ENCODE measurements at regions not wholly inside any gene's neighbourhood (a gene's known extent, or its start where the extent isn't known, plus 50 kb on each side); places are given as distances from the start of the nearest gene placed in this dataset.

DNA sequence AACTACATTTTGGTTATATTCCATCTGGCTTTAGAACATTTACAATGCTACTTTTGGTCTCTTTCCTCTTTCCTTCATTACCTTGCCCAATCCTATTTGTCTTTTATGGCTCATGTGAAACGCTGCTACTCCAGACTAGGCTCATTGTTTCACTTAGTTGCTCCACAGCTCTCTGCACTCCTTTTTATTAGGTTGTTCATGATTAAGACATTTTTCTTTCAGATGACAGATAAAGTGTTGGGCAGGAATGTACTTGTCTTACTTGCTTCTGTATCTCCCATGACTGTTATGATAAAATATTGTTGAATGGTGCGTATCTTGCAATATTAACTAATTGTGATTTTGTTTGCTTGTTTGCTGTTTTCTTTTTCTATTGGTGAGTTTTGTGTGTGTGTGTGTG lies 1532.3 kb downstream of the KCNT2 start:
- TF ChIP-seq, protein P1, sequence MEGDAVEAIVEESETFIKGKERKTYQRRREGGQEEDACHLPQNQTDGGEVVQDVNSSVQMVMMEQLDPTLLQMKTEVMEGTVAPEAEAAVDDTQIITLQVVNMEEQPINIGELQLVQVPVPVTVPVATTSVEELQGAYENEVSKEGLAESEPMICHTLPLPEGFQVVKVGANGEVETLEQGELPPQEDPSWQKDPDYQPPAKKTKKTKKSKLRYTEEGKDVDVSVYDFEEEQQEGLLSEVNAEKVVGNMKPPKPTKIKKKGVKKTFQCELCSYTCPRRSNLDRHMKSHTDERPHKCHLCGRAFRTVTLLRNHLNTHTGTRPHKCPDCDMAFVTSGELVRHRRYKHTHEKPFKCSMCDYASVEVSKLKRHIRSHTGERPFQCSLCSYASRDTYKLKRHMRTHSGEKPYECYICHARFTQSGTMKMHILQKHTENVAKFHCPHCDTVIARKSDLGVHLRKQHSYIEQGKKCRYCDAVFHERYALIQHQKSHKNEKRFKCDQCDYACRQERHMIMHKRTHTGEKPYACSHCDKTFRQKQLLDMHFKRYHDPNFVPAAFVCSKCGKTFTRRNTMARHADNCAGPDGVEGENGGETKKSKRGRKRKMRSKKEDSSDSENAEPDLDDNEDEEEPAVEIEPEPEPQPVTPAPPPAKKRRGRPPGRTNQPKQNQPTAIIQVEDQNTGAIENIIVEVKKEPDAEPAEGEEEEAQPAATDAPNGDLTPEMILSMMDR (IDR thresholded peaks at IDR 0.05 in 2 of 3, conservative IDR thresholded peaks at IDR 0.05 in 1 of 3; ENCODE audit: control insufficient read depth in 2 of 3, extremely low read depth in 1 of 3, insufficient read depth in 1 of 3, low read depth in 3 of 3, low read length in 3 of 3) = no peak
- TF ChIP-seq, protein P2, sequence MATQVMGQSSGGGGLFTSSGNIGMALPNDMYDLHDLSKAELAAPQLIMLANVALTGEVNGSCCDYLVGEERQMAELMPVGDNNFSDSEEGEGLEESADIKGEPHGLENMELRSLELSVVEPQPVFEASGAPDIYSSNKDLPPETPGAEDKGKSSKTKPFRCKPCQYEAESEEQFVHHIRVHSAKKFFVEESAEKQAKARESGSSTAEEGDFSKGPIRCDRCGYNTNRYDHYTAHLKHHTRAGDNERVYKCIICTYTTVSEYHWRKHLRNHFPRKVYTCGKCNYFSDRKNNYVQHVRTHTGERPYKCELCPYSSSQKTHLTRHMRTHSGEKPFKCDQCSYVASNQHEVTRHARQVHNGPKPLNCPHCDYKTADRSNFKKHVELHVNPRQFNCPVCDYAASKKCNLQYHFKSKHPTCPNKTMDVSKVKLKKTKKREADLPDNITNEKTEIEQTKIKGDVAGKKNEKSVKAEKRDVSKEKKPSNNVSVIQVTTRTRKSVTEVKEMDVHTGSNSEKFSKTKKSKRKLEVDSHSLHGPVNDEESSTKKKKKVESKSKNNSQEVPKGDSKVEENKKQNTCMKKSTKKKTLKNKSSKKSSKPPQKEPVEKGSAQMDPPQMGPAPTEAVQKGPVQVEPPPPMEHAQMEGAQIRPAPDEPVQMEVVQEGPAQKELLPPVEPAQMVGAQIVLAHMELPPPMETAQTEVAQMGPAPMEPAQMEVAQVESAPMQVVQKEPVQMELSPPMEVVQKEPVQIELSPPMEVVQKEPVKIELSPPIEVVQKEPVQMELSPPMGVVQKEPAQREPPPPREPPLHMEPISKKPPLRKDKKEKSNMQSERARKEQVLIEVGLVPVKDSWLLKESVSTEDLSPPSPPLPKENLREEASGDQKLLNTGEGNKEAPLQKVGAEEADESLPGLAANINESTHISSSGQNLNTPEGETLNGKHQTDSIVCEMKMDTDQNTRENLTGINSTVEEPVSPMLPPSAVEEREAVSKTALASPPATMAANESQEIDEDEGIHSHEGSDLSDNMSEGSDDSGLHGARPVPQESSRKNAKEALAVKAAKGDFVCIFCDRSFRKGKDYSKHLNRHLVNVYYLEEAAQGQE (IDR thresholded peaks at IDR 0.05; ENCODE audit: low read depth, low read length) = no peak
- TF ChIP-seq MEF2A (IDR thresholded peaks at IDR 0.05; ENCODE audit: insufficient read depth, low read depth, low read length) (no peak), CBX5 (IDR thresholded peaks at IDR 0.05; ENCODE audit: low read depth) (no peak), TCF3 (IDR thresholded peaks at IDR 0.05; ENCODE audit: borderline replicate concordance, insufficient read depth, low read depth, low read length) (no peak), POLR2A (IDR thresholded peaks at IDR 0.05; ENCODE audit: low read depth, low read length) (no peak), DPF2 (IDR thresholded peaks at IDR 0.05) (no peak), MTA2 (IDR thresholded peaks at IDR 0.05; ENCODE audit: low read depth) (no peak), BHLHE40 (IDR thresholded peaks at IDR 0.05; ENCODE audit: borderline replicate concordance in 1 of 2, low read depth in 2 of 2, low read length in 1 of 2) (no peak), POLR2AphosphoS5 (IDR thresholded peaks at IDR 0.05; ENCODE audit: low read length) (no peak), ZNF24 (IDR thresholded peaks at IDR 0.05) (no peak), ZNF384 (IDR thresholded peaks at IDR 0.05; ENCODE audit: borderline replicate concordance, low read depth, low read length) (no peak)
- TF ChIP-seq, protein P3, sequence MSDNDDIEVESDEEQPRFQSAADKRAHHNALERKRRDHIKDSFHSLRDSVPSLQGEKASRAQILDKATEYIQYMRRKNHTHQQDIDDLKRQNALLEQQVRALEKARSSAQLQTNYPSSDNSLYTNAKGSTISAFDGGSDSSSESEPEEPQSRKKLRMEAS (IDR thresholded peaks at IDR 0.05; ENCODE audit: low read depth, low read length) = no peak
- TF ChIP-seq, protein P4, sequence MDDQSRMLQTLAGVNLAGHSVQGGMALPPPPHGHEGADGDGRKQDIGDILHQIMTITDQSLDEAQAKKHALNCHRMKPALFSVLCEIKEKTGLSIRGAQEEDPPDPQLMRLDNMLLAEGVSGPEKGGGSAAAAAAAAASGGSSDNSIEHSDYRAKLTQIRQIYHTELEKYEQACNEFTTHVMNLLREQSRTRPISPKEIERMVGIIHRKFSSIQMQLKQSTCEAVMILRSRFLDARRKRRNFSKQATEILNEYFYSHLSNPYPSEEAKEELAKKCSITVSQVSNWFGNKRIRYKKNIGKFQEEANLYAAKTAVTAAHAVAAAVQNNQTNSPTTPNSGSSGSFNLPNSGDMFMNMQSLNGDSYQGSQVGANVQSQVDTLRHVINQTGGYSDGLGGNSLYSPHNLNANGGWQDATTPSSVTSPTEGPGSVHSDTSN (IDR thresholded peaks at IDR 0.05; ENCODE audit: insufficient replicate concordance, low read depth, low read length) = no peak
